ENCODE measurements at regions not wholly inside any gene's neighbourhood (a gene's known extent, or its start where the extent isn't known, plus 50 kb on each side); places are given as distances from the start of the nearest gene placed in this dataset.
A peak's percentile ranks its signal among the peaks of the same experiment; 100 is the strongest.

DNA sequence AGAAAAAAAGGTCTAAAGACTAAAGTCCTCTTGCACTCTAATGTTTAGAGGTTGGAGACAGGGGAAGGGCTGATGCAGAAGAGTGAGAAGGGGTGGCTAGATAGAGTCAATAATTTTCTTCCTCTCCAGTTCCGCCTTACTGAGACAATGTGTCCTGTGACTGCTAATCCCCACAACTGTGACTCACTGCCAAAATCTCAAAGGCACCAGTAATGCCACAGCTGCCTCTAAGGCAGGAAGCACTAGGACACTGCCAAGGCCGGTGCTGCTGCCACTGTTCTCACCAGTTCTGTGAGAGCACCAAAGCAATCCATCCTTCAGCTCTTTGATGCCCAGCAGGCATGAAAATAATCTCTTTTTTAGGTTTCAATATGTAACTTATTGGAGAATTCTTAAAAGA is 701.9 kb upstream of the MAP3K7 start:
- H3K4me3 ChIP-seq (ENCODE audit: low read depth, low read length), result no peak overlapping the region
- TF ChIP-seq, protein P1, sequence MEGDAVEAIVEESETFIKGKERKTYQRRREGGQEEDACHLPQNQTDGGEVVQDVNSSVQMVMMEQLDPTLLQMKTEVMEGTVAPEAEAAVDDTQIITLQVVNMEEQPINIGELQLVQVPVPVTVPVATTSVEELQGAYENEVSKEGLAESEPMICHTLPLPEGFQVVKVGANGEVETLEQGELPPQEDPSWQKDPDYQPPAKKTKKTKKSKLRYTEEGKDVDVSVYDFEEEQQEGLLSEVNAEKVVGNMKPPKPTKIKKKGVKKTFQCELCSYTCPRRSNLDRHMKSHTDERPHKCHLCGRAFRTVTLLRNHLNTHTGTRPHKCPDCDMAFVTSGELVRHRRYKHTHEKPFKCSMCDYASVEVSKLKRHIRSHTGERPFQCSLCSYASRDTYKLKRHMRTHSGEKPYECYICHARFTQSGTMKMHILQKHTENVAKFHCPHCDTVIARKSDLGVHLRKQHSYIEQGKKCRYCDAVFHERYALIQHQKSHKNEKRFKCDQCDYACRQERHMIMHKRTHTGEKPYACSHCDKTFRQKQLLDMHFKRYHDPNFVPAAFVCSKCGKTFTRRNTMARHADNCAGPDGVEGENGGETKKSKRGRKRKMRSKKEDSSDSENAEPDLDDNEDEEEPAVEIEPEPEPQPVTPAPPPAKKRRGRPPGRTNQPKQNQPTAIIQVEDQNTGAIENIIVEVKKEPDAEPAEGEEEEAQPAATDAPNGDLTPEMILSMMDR (conservative IDR thresholded peaks at IDR 0.05; ENCODE audit: low read depth, low read length), result no peak
- DNase-seq (ENCODE audit: low read depth), result no peak

DNA sequence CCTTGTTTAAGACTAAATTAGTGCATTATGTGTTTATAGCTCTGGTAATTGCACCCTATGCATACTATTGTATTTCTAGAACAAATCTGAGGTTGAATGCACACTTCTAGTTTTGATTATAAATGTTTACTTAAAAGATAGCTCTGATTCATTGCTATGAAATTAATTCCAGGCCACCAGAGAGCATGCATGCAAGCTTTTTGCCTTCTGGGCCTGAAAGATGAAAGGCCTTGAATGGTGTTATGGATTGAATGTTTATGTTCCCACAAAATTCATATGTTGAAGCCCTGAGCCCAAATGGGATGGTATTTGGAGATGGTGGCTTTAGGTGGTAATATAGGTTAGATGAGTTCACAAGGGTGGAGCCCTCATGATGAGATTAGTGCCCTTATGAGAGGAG is 695.0 kb upstream of the MAP3K7 start:
- no peak for DNase-seq (ENCODE audit: low read depth)
- TF ChIP-seq, protein P1 (conservative IDR thresholded peaks at IDR 0.05; ENCODE audit: low read depth, low read length), result no peak
- H3K4me3 ChIP-seq (ENCODE audit: low read depth, low read length), result no peak overlapping the region

GRCh38 chr6:91280494-91280830 is 693.6 kb upstream of the MAP3K7 start:
- no peak overlapping the region for H3K4me3 ChIP-seq (ENCODE audit: low read depth, low read length)
- DNase-seq (ENCODE audit: low read depth), result no peak
- TF ChIP-seq, protein P1 (conservative IDR thresholded peaks at IDR 0.05; ENCODE audit: low read depth, low read length), result no peak

DNA sequence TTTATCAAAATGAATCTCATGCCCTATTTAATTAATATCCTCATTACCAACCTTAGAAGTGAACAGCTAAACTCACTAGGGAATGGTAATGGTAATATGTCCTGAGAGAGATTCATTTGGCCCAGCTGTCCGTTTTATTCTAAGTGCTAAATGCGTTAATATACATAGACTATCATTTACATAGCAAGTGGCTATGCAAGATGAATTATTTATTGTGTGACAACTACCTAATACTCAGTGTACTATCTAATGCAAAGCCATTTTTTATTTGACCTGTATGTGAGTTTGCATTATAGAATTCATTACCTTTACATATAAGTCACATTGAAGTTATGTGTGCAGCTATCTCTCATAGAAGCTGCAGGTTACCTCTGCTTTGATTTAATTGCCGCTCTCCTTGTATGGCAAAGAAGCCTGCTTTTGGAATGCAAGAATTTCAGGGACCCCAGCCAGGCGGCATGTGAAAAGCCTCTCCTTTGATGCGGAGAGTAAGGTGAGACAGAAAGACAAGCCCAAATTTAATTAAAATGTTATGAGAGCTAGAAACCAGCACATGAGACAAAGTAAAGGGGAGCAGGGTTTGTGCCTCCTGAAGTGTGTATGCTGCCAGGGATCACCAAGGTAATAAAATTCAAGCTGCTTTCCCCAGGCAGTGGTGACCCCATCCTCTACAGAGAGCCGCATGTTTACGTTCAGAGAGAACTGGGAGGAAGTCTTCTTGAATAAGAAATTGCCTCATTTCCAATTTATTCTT is 693.0 kb upstream of the MAP3K7 start:
- H3K4me3 ChIP-seq (ENCODE audit: low read depth, low read length), result no peak overlapping the region
- TF ChIP-seq, protein P1 (conservative IDR thresholded peaks at IDR 0.05; ENCODE audit: low read depth, low read length), result no peak
- no peak for DNase-seq (ENCODE audit: low read depth)

DNA sequence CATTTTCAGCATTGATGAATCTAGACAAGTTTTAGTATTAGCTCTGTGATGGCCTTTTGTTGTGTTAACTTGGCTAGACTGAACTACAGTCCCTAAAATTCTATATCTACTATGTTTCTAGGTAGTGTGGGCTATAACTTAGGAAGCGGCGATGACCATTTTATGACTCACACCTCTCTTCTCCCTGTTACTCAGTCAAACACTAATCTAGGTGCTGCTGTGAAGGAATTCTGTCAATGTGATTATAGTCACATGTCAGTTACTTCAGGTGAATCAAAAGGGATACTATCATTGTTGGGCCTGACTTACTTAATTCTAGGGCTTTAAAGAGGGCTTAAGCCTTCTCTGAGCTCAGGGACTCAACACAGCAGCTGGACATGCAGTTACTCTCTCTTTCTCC is 691.5 kb upstream of the MAP3K7 start:
- TF ChIP-seq, protein P1 (conservative IDR thresholded peaks at IDR 0.05; ENCODE audit: low read depth, low read length), result no peak
- DNase-seq (ENCODE audit: low read depth), result no peak
- H3K4me3 ChIP-seq (ENCODE audit: low read depth, low read length), result no peak overlapping the region

GRCh38 chr6:91276315-91276714 is 689.4 kb upstream of the MAP3K7 start:
- TF ChIP-seq, protein P1 (conservative IDR thresholded peaks at IDR 0.05; ENCODE audit: low read depth, low read length), result peak; percentile 56
- H3K4me3 ChIP-seq (ENCODE audit: low read depth, low read length), result no peak overlapping the region
- DNase-seq (ENCODE audit: low read depth), result peak; percentile 63

GRCh38 chr6:91273729-91274128 is 686.9 kb upstream of the MAP3K7 start:
- peak; percentile 92 for DNase-seq (ENCODE audit: low read depth)
- no peak overlapping the region for H3K4me3 ChIP-seq (ENCODE audit: low read depth, low read length)
- TF ChIP-seq, protein P1 (conservative IDR thresholded peaks at IDR 0.05; ENCODE audit: low read depth, low read length), result no peak
